Right lobe of liver (tissue), 4 donors: ENCODE measurements at regions not wholly inside any gene's neighbourhood (a gene's known extent, or its start where the extent isn't known, plus 50 kb on each side); places are given as distances from the start of the nearest gene placed in this dataset.
"Not testable (repeated sequence)": the region's sequence is repeated elsewhere in the genome, so short reads cannot be mapped to it uniquely, and the experiment has no call there.

Source experiments
- CTCF ChIP-seq, 4 donors: fragments of 200-600 bp in 3 of 4; fragments of 450-650 bp in 1 of 4; IDR thresholded peaks; one replicate each; pipeline versions ENCODE4 v1.5.1 to v1.8.0; 2016 to 2022; ENCODE audit warnings: antibody characterized with exemption in 4 of 4, mild to moderate bottlenecking in 2 of 4
- POLR2A ChIP-seq: fragments of 450-650 bp; IDR thresholded peaks from one replicate; pipeline ENCODE4 v1.6.1; 2017; ENCODE audit warnings: antibody characterized with exemption, mild to moderate bottlenecking
- donor health status: DM: no; HTN: no; CAD: no.
- donor health status: DM: no; HTN: no; CAD: no.
- donor health status: DM: no; HTN: yes; CAD: no.

GRCh38 chr14:105896961-105897724 is 370.8 kb downstream of the TMEM121 start:
- not testable (repeated sequence) for TF ChIP-seq CTCF (IDR thresholded peaks at IDR 0.05); POLR2A
